ENCODE measurements at regions not wholly inside any gene's neighbourhood (a gene's known extent, or its start where the extent isn't known, plus 50 kb on each side); places are given as distances from the start of the nearest gene placed in this dataset.

- no peaks in the 10 kb centered on the region for H3K27me3 Mint-ChIP-seq (ENCODE audit: insufficient read depth, low read depth)
- Histone ChIP-seq H3K27ac (no peak overlapping the region), H3K4me1 (peaks cover 4% of the 10 kb centered on the region), H3K9me3 (ENCODE audit: low read depth) (peaks cover 8% of the 10 kb centered on the region), H2AFZ (replicated peaks) (no peak overlapping the region), H3K36me3 (no peaks in the 10 kb centered on the region), H3K4me3 (no peak overlapping the region), H3K9ac (no peak overlapping the region), H4K20me1 (ENCODE audit: low read depth) (no peaks in the 10 kb centered on the region), H3K79me2 (ENCODE audit: low read depth) (no peaks in the 10 kb centered on the region), H3K4me2 (no peak overlapping the region), H3K27me3 (no peaks in the 10 kb centered on the region), H3F3A (ENCODE audit: low read depth) (no peaks in the 10 kb centered on the region)
- no peak for DNase-seq (ENCODE audit: low spot score)
- H3K27ac Mint-ChIP-seq, result no peak overlapping the region
- H3K9me3 Mint-ChIP-seq, result no peaks in the 10 kb centered on the region
- H3K4me3 Mint-ChIP-seq, result no peak overlapping the region
- H3K36me3 Mint-ChIP-seq, result peaks cover 4% of the 10 kb centered on the region
- TF ChIP-seq EZH2phosphoT487 (IDR thresholded peaks at IDR 0.05) (no peak), EZH2 (IDR thresholded peaks at IDR 0.05) (no peak), CTCF (IDR thresholded peaks at IDR 0.05) (no peak)
- H3K4me1 Mint-ChIP-seq, result peaks cover 28% of the 10 kb centered on the region
These were observed 76.3 kb upstream of the PACRGL start for GRCh38 chr4:20623939-20624338.

GRCh38 chr4:20624793-20625374 is 75.4 kb upstream of the PACRGL start:
- Mint-ChIP-seq H3K36me3 (peaks cover 4% of the 10 kb centered on the region), H3K4me3 (no peak overlapping the region), H3K4me1 (peaks cover 28% of the 10 kb centered on the region), H3K9me3 (no peaks in the 10 kb centered on the region), H3K27me3 (ENCODE audit: insufficient read depth, low read depth) (no peaks in the 10 kb centered on the region), H3K27ac (no peak overlapping the region)
- Histone ChIP-seq H3K4me1 (no peaks in the 10 kb centered on the region), H3K4me2 (no peak overlapping the region), H2AFZ (replicated peaks) (no peak overlapping the region), H3K9ac (no peak overlapping the region), H3K79me2 (ENCODE audit: low read depth) (no peaks in the 10 kb centered on the region), H3F3A (ENCODE audit: low read depth) (no peaks in the 10 kb centered on the region), H3K36me3 (no peaks in the 10 kb centered on the region), H3K27ac (no peak overlapping the region), H3K27me3 (no peaks in the 10 kb centered on the region), H3K9me3 (ENCODE audit: low read depth) (peaks cover 8% of the 10 kb centered on the region), H3K4me3 (no peak overlapping the region), H4K20me1 (ENCODE audit: low read depth) (no peaks in the 10 kb centered on the region)
- TF ChIP-seq CTCF (IDR thresholded peaks at IDR 0.05) (no peak), EZH2 (IDR thresholded peaks at IDR 0.05) (no peak), EZH2phosphoT487 (IDR thresholded peaks at IDR 0.05) (no peak)
- DNase-seq (ENCODE audit: low spot score), result no peak

- no peaks in the 10 kb centered on the region for H3K4me1 ChIP-seq
- H3K79me2 ChIP-seq (ENCODE audit: low read depth), result no peaks in the 10 kb centered on the region
- no peak for TF ChIP-seq EZH2 (IDR thresholded peaks at IDR 0.05)
- H3K36me3 ChIP-seq, result no peaks in the 10 kb centered on the region
- H3K4me3 ChIP-seq, result no peak overlapping the region
- H3K9me3 ChIP-seq (ENCODE audit: low read depth), result peaks cover 8% of the 10 kb centered on the region
- H2AFZ ChIP-seq (replicated peaks), result no peak overlapping the region
- no peak for DNase-seq (ENCODE audit: low spot score)
- Mint-ChIP-seq H3K4me3 (no peak overlapping the region), H3K36me3 (peaks cover 1% of the 10 kb centered on the region), H3K27ac (no peak overlapping the region), H3K4me1 (peaks cover 23% of the 10 kb centered on the region), H3K9me3 (no peaks in the 10 kb centered on the region), H3K27me3 (ENCODE audit: insufficient read depth, low read depth) (no peaks in the 10 kb centered on the region)
- H3K27me3 ChIP-seq, result no peaks in the 10 kb centered on the region
- H4K20me1 ChIP-seq (ENCODE audit: low read depth), result no peaks in the 10 kb centered on the region
- H3K4me2 ChIP-seq, result no peak overlapping the region
- H3K27ac ChIP-seq, result no peak overlapping the region
- H3F3A ChIP-seq (ENCODE audit: low read depth), result no peaks in the 10 kb centered on the region
- no peak overlapping the region for H3K9ac ChIP-seq
These were observed 74.8 kb upstream of the PACRGL start for GRCh38 chr4:20625426-20625825.

- no peak overlapping the region for H2AFZ ChIP-seq (replicated peaks)
- H3K36me3 ChIP-seq, result no peaks in the 10 kb centered on the region
- no peak for DNase-seq (ENCODE audit: low spot score)
- H3K27me3 ChIP-seq, result no peaks in the 10 kb centered on the region
- no peak overlapping the region for H3K4me3 Mint-ChIP-seq
- no peaks in the 10 kb centered on the region for H3K79me2 ChIP-seq (ENCODE audit: low read depth)
- no peak overlapping the region for H3K9ac ChIP-seq
- TF ChIP-seq EZH2phosphoT487 (IDR thresholded peaks at IDR 0.05) (no peak), EZH2 (IDR thresholded peaks at IDR 0.05) (no peak), CTCF (IDR thresholded peaks at IDR 0.05) (no peak)
- H3K4me2 ChIP-seq, result no peak overlapping the region
- H3K27me3 Mint-ChIP-seq (ENCODE audit: insufficient read depth, low read depth), result no peaks in the 10 kb centered on the region
- H3F3A ChIP-seq (ENCODE audit: low read depth), result no peaks in the 10 kb centered on the region
- no peaks in the 10 kb centered on the region for H3K9me3 Mint-ChIP-seq
- H3K4me1 ChIP-seq, result no peaks in the 10 kb centered on the region
- no peaks in the 10 kb centered on the region for H4K20me1 ChIP-seq (ENCODE audit: low read depth)
- H3K36me3 Mint-ChIP-seq, result no peaks in the 10 kb centered on the region
- peaks cover 22% of the 10 kb centered on the region for H3K4me1 Mint-ChIP-seq
- H3K4me3 ChIP-seq, result no peak overlapping the region
- peaks cover 8% of the 10 kb centered on the region for H3K9me3 ChIP-seq (ENCODE audit: low read depth)
- no peak overlapping the region for H3K27ac ChIP-seq
- H3K27ac Mint-ChIP-seq, result no peak overlapping the region
These were observed 73.8 kb upstream of the PACRGL start for GRCh38 chr4:20626326-20627005.
